Smooth muscle cell (in vitro differentiated cells): ENCODE measurements at regions not wholly inside any gene's neighbourhood (a gene's known extent, or its start where the extent isn't known, plus 50 kb on each side); places are given as distances from the start of the nearest gene placed in this dataset.

Experiments used
- DNase-seq: peaks from one replicate; lab custom pipeline; 2025; ENCODE audit not compliant: unreplicated experiment; lab: John Stamatoyannopoulos, UW
- H2AFZ ChIP-seq: fragments of 200-600 bp; sonication (generic); 2 replicates; pipeline ENCODE4 v1.6.0; 2016; ENCODE audit warnings: antibody characterized with exemption, low read depth, mild to moderate bottlenecking
- H3F3A ChIP-seq: fragments of 200-600 bp; sonication (generic); 2 replicates; pipeline ENCODE4 v1.6.0; 2017; ENCODE audit warnings: antibody characterized with exemption, low read depth
- H3K27ac ChIP-seq: fragments of 200-600 bp; sonication (generic); 2 replicates; pipeline ENCODE4 v1.5.1; 2016; ENCODE audit warnings: low read depth, mild to moderate bottlenecking
- H3K27me3 ChIP-seq: fragments of 200-600 bp; sonication (generic); 2 replicates; pipeline ENCODE4 v1.6.1; 2016; ENCODE audit warnings: low read depth, mild to moderate bottlenecking
- H3K36me3 ChIP-seq: fragments of 200-600 bp; sonication (generic); 2 replicates; pipeline ENCODE4 v1.5.1; 2016; ENCODE audit warnings: low read depth
- H3K4me1 ChIP-seq: fragments of 200-600 bp; sonication (generic); 2 replicates; pipeline ENCODE4 v1.5.1; 2016; ENCODE audit warnings: low read depth
- H3K4me2 ChIP-seq: fragments of 200-600 bp; sonication (generic); 2 replicates; pipeline ENCODE4 v1.6.0; 2016; ENCODE audit warnings: mild to moderate bottlenecking
- H3K4me3 ChIP-seq: fragments of 200-600 bp; sonication (generic); 2 replicates; pipeline ENCODE4 v1.5.1; 2016; ENCODE audit warnings: mild to moderate bottlenecking
- H3K79me2 ChIP-seq: fragments of 200-600 bp; sonication (generic); 2 replicates; pipeline ENCODE4 v1.6.0; 2016; ENCODE audit warnings: low read depth, mild to moderate bottlenecking
- H3K9ac ChIP-seq: fragments of 200-600 bp; sonication (generic); 2 replicates; pipeline ENCODE4 v1.6.0; 2016; ENCODE audit warnings: low read depth
- H3K9me3 ChIP-seq: fragments of 200-600 bp; sonication (generic); replicated peaks from 2 replicates; pipeline ENCODE4 v1.5.1; 2016; ENCODE audit warnings: low read depth
- H4K20me1 ChIP-seq: fragments of 200-600 bp; sonication (generic); 2 replicates; pipeline ENCODE4 v1.6.0; 2016; ENCODE audit warnings: low read depth
- CTCF ChIP-seq: fragments of 200-600 bp; sonication (generic); IDR thresholded peaks from 2 replicates; pipeline ENCODE4 v1.5.1; 2017; ENCODE audit warnings: borderline replicate concordance, mild to moderate bottlenecking, antibody characterized with exemption; ENCODE audit not compliant: insufficient read depth, poor library complexity, severe bottlenecking
- WGBS: methylation state at CpG from one replicate; pipeline ENCODE4 v1.1.7; 2016; ENCODE audit warnings: low lambda C conversion rate; 5-methylcytosine and 5-hydroxymethylcytosine counted together

- WGBS = 60% methylated on average over 2 of the region's 2 CpGs
Measured at GRCh38 chr3:178099862-178100261, 436.4 kb upstream of the KCNMB2 start.

GRCh38 chr3:178100908-178101307, 435.3 kb upstream of the KCNMB2 start:
- H2AFZ ChIP-seq = peak overlapping the region; percentile 41
- no peak for DNase-seq
- no peaks in the 10 kb centered on the region for H3K79me2 ChIP-seq
- H3K4me1 ChIP-seq = peaks cover 18% of the 10 kb centered on the region
- H3K9me3 ChIP-seq = no peaks in the 10 kb centered on the region
- no peaks in the 10 kb centered on the region for H3K27me3 ChIP-seq
- H3K9ac ChIP-seq = no peak overlapping the region
- H3K36me3 ChIP-seq = no peaks in the 10 kb centered on the region
- H3K27ac ChIP-seq = no peak overlapping the region
- H3K4me3 ChIP-seq = no peak overlapping the region
- H3F3A ChIP-seq = no peaks in the 10 kb centered on the region
- TF ChIP-seq CTCF = no peak
- H3K4me2 ChIP-seq = no peak overlapping the region
- H4K20me1 ChIP-seq = no peaks in the 10 kb centered on the region

More at GRCh38 chr3:178099862-178100261, 436.4 kb upstream of the KCNMB2 start:
- TF ChIP-seq CTCF = no peak
- no peak for DNase-seq
- H3K4me1 ChIP-seq = peaks cover 18% of the 10 kb centered on the region
- no peak overlapping the region for H3K9ac ChIP-seq
- no peak overlapping the region for H3K27ac ChIP-seq
- H3F3A ChIP-seq = no peaks in the 10 kb centered on the region
- no peak overlapping the region for H3K4me2 ChIP-seq
- H3K9me3 ChIP-seq = no peaks in the 10 kb centered on the region
- no peaks in the 10 kb centered on the region for H3K36me3 ChIP-seq
- no peaks in the 10 kb centered on the region for H3K27me3 ChIP-seq
- H3K79me2 ChIP-seq = no peaks in the 10 kb centered on the region
- H4K20me1 ChIP-seq = no peaks in the 10 kb centered on the region
- H2AFZ ChIP-seq = peak overlapping the region; percentile 8
- no peak overlapping the region for H3K4me3 ChIP-seq

- Histone ChIP-seq H4K20me1 (no peaks in the 10 kb centered on the region), H3K9me3 (no peaks in the 10 kb centered on the region), H2AFZ (no peak overlapping the region), H3K4me1 (peaks cover 18% of the 10 kb centered on the region), H3K4me2 (no peak overlapping the region), H3K9ac (no peak overlapping the region), H3K4me3 (no peak overlapping the region), H3K27me3 (no peaks in the 10 kb centered on the region), H3F3A (no peaks in the 10 kb centered on the region), H3K36me3 (no peaks in the 10 kb centered on the region), H3K79me2 (no peaks in the 10 kb centered on the region), H3K27ac (no peak overlapping the region)
- no peak for DNase-seq
- WGBS = 74% methylated on average over 2 of the region's 2 CpGs
- no peak for TF ChIP-seq CTCF
Measured at GRCh38 chr3:178103140-178103539, 433.1 kb upstream of the KCNMB2 start.

- Histone ChIP-seq H3K4me3 (no peak overlapping the region), H2AFZ (no peak overlapping the region), H3K27ac (no peak overlapping the region), H3K36me3 (no peaks in the 10 kb centered on the region), H4K20me1 (no peaks in the 10 kb centered on the region), H3K9me3 (no peaks in the 10 kb centered on the region), H3F3A (no peaks in the 10 kb centered on the region), H3K4me1 (peaks cover 16% of the 10 kb centered on the region), H3K79me2 (no peaks in the 10 kb centered on the region), H3K27me3 (no peaks in the 10 kb centered on the region), H3K9ac (no peak overlapping the region), H3K4me2 (no peak overlapping the region)
- no peak for TF ChIP-seq CTCF
- no peak for DNase-seq
- 83% methylated on average over 2 of the region's 2 CpGs for WGBS
Measured at GRCh38 chr3:178107804-178108203, 428.4 kb upstream of the KCNMB2 start.
